Activated CD4-positive, alpha-beta T cell treated with anti-CD3 and anti-CD28 coated beads, Interleukin-2, amount 50 U/mL, for 4 hours (primary cell): ENCODE measurements at regions not wholly inside any gene's neighbourhood (a gene's known extent, or its start where the extent isn't known, plus 50 kb on each side); places are given as distances from the start of the nearest gene placed in this dataset.
"Not testable (repeated sequence)": the region's sequence is repeated elsewhere in the genome, so short reads cannot be mapped to it uniquely, and the experiment has no call there.

ENCODE experiments used
- DNase-seq, 2 experiments: peaks; one replicate each; pipeline ENCODE4 v3.0.0-alpha.2; 2020

- DNase-seq = no peak
Observed at GRCh38 chr3:18185624-18186023, 239.5 kb downstream of the SATB1 start.

GRCh38 chr3:18182923-18183322, 242.2 kb downstream of the SATB1 start:
- DNase-seq = not testable (repeated sequence)

- DNase-seq = no peak
Observed at GRCh38 chr3:18179521-18179920, 245.6 kb downstream of the SATB1 start.

- DNase-seq = no peak
Observed at GRCh38 chr3:18177271-18177670, 247.9 kb downstream of the SATB1 start.

GRCh38 chr3:18173891-18174290, 251.2 kb downstream of the SATB1 start:
- not testable (repeated sequence) for DNase-seq

- no peak for DNase-seq
Observed at GRCh38 chr3:18159681-18160080, 265.5 kb downstream of the SATB1 start.

GRCh38 chr3:18153571-18154173, 271.5 kb downstream of the SATB1 start:
- DNase-seq = no peak

- DNase-seq = no peak
Observed at GRCh38 chr3:18151199-18151598, 273.9 kb downstream of the SATB1 start.

- DNase-seq = no peak
Observed at GRCh38 chr3:18149935-18150334, 275.2 kb downstream of the SATB1 start.

- DNase-seq = no peak
Observed at GRCh38 chr3:18149386-18149785, 275.8 kb downstream of the SATB1 start.

- no peak for DNase-seq
Observed at GRCh38 chr3:18144571-18144970, 280.6 kb downstream of the SATB1 start.

GRCh38 chr3:18143258-18143780, 281.8 kb downstream of the SATB1 start:
- no peak for DNase-seq

- DNase-seq = no peak
Observed at GRCh38 chr3:18137958-18138357, 287.2 kb downstream of the SATB1 start.

GRCh38 chr3:18135060-18135814, 289.9 kb downstream of the SATB1 start:
- no peak for DNase-seq

GRCh38 chr3:18134386-18135059, 290.6 kb downstream of the SATB1 start:
- no peak for DNase-seq

GRCh38 chr3:18132991-18133390, 292.1 kb downstream of the SATB1 start:
- DNase-seq = no peak

- no peak for DNase-seq
Observed at GRCh38 chr3:18127859-18128681, 297.1 kb downstream of the SATB1 start.

- DNase-seq = no peak
Observed at GRCh38 chr3:18127174-18127858, 297.8 kb downstream of the SATB1 start.

- DNase-seq = no peak
Observed at GRCh38 chr3:18126772-18127171, 298.4 kb downstream of the SATB1 start.

- no peak for DNase-seq
Observed at GRCh38 chr3:18124501-18124900, 300.6 kb downstream of the SATB1 start.

- DNase-seq = no peak
Observed at GRCh38 chr3:18122264-18122663, 302.9 kb downstream of the SATB1 start.

GRCh38 chr3:18121020-18121419, 304.1 kb downstream of the SATB1 start:
- no peak for DNase-seq
